Neuron (in vitro differentiated cells): ENCODE measurements at regions not wholly inside any gene's neighbourhood (a gene's known extent, or its start where the extent isn't known, plus 50 kb on each side); places are given as distances from the start of the nearest gene placed in this dataset.
"Not testable (repeated sequence)": the region's sequence is repeated elsewhere in the genome, so short reads cannot be mapped to it uniquely, and the experiment has no call there.

Experiments
- H2AFZ ChIP-seq: one replicate; pipeline ENCODE4 v1.6.1; 2013; ENCODE audit warnings: low read depth, mild to moderate bottlenecking, inconsistent platforms, low read length, moderate library complexity
- H3K27me3 ChIP-seq: one replicate; pipeline ENCODE4 v1.6.1; 2013; ENCODE audit warnings: low read length; ENCODE audit not compliant: insufficient read depth
- H3K36me3 ChIP-seq: one replicate; pipeline ENCODE4 v1.6.1; 2013; ENCODE audit warnings: low read length; ENCODE audit not compliant: insufficient read depth
- H3K4me1 ChIP-seq: one replicate; pipeline ENCODE4 v1.6.1; 2013; ENCODE audit warnings: low read length; ENCODE audit not compliant: insufficient read depth
- H3K4me3 ChIP-seq: 2 replicates; pipeline ENCODE4 v1.5.1; 2013; ENCODE audit warnings: mild to moderate bottlenecking, low read length, moderate library complexity
- H3K9me3 ChIP-seq: one replicate; pipeline ENCODE4 v1.6.1; 2013; ENCODE audit warnings: low read length

- peaks cover 5% of the 10 kb centered on the region for H3K4me1 ChIP-seq
- no peaks in the 10 kb centered on the region for H3K9me3 ChIP-seq
- no peaks in the 10 kb centered on the region for H3K27me3 ChIP-seq
- no peaks in the 10 kb centered on the region for H3K36me3 ChIP-seq
- no peak overlapping the region for H3K4me3 ChIP-seq
- H2AFZ ChIP-seq, result no peak overlapping the region
Observed at GRCh38 chr13:80069374-80069773, 271.6 kb downstream of the SPRY2 start.

- Histone ChIP-seq H2AFZ (no peak overlapping the region), H3K36me3 (no peaks in the 10 kb centered on the region), H3K4me3 (no peak overlapping the region), H3K27me3 (no peaks in the 10 kb centered on the region), H3K4me1 (peaks cover 5% of the 10 kb centered on the region), H3K9me3 (no peaks in the 10 kb centered on the region)
Observed at GRCh38 chr13:80065996-80066395, 274.9 kb downstream of the SPRY2 start.

- H3K27me3 ChIP-seq, H2AFZ ChIP-seq, H3K9me3 ChIP-seq, H3K4me1 ChIP-seq, H3K4me3 ChIP-seq, H3K36me3 ChIP-seq: not testable (repeated sequence)
Observed at GRCh38 chr13:80062416-80062815, 278.5 kb downstream of the SPRY2 start.

GRCh38 chr13:80059789-80060188 is 281.1 kb downstream of the SPRY2 start:
- peaks cover 22% of the 10 kb centered on the region for H3K4me1 ChIP-seq
- H2AFZ ChIP-seq, result no peak overlapping the region
- no peaks in the 10 kb centered on the region for H3K36me3 ChIP-seq
- H3K9me3 ChIP-seq, result peaks cover 2% of the 10 kb centered on the region
- H3K4me3 ChIP-seq, result no peak overlapping the region
- H3K27me3 ChIP-seq, result no peaks in the 10 kb centered on the region

- no peaks in the 10 kb centered on the region for H3K27me3 ChIP-seq
- peaks cover 2% of the 10 kb centered on the region for H3K9me3 ChIP-seq
- H2AFZ ChIP-seq, result no peak overlapping the region
- no peak overlapping the region for H3K4me3 ChIP-seq
- H3K4me1 ChIP-seq, result peaks cover 23% of the 10 kb centered on the region
- H3K36me3 ChIP-seq, result no peaks in the 10 kb centered on the region
Observed at GRCh38 chr13:80058626-80059025, 282.3 kb downstream of the SPRY2 start.

- peak overlapping the region; percentile 4 for H3K4me3 ChIP-seq
- H3K36me3 ChIP-seq, result no peaks in the 10 kb centered on the region
- H3K27me3 ChIP-seq, result no peaks in the 10 kb centered on the region
- H3K9me3 ChIP-seq, result peaks cover 4% of the 10 kb centered on the region
- peak overlapping the region; percentile 14 for H2AFZ ChIP-seq
- peaks cover 23% of the 10 kb centered on the region for H3K4me1 ChIP-seq
Observed at GRCh38 chr13:80055847-80056246, 285.1 kb downstream of the SPRY2 start.

- H2AFZ ChIP-seq, result no peak overlapping the region
- H3K4me3 ChIP-seq, result no peak overlapping the region
- H3K36me3 ChIP-seq, result no peaks in the 10 kb centered on the region
- H3K4me1 ChIP-seq, result peaks cover 23% of the 10 kb centered on the region
- no peaks in the 10 kb centered on the region for H3K27me3 ChIP-seq
- peaks cover 2% of the 10 kb centered on the region for H3K9me3 ChIP-seq
Observed at GRCh38 chr13:80054806-80055205, 286.1 kb downstream of the SPRY2 start.

GRCh38 chr13:80052286-80052685 is 288.6 kb downstream of the SPRY2 start:
- Histone ChIP-seq H3K27me3 (no peaks in the 10 kb centered on the region), H3K4me3 (no peak overlapping the region), H2AFZ (no peak overlapping the region), H3K36me3 (no peaks in the 10 kb centered on the region), H3K9me3 (peaks cover 2% of the 10 kb centered on the region), H3K4me1 (peaks cover 30% of the 10 kb centered on the region)

GRCh38 chr13:80050252-80050651 is 290.7 kb downstream of the SPRY2 start:
- peaks cover 2% of the 10 kb centered on the region for H3K9me3 ChIP-seq
- H3K4me3 ChIP-seq, result no peak overlapping the region
- no peaks in the 10 kb centered on the region for H3K27me3 ChIP-seq
- H3K4me1 ChIP-seq, result peaks cover 13% of the 10 kb centered on the region
- H2AFZ ChIP-seq, result no peak overlapping the region
- no peaks in the 10 kb centered on the region for H3K36me3 ChIP-seq

- H3K9me3 ChIP-seq, result peaks cover 2% of the 10 kb centered on the region
- no peaks in the 10 kb centered on the region for H3K27me3 ChIP-seq
- peaks cover 7% of the 10 kb centered on the region for H3K4me1 ChIP-seq
- no peak overlapping the region for H3K4me3 ChIP-seq
- H2AFZ ChIP-seq, result no peak overlapping the region
- H3K36me3 ChIP-seq, result no peaks in the 10 kb centered on the region
Observed at GRCh38 chr13:80048802-80049201, 292.1 kb downstream of the SPRY2 start.

- Histone ChIP-seq H3K9me3 (peaks cover 2% of the 10 kb centered on the region), H3K4me1 (peaks cover 7% of the 10 kb centered on the region), H2AFZ (no peak overlapping the region), H3K4me3 (no peak overlapping the region), H3K36me3 (no peaks in the 10 kb centered on the region), H3K27me3 (no peaks in the 10 kb centered on the region)
Observed at GRCh38 chr13:80048030-80048429, 292.9 kb downstream of the SPRY2 start.

GRCh38 chr13:80047406-80047805 is 293.5 kb downstream of the SPRY2 start:
- Histone ChIP-seq H3K9me3 (peaks cover 1% of the 10 kb centered on the region), H3K4me1 (peaks cover 7% of the 10 kb centered on the region), H3K4me3 (no peak overlapping the region), H3K27me3 (no peaks in the 10 kb centered on the region), H3K36me3 (no peaks in the 10 kb centered on the region), H2AFZ (no peak overlapping the region)

- Histone ChIP-seq H3K27me3 (no peaks in the 10 kb centered on the region), H3K4me1 (peaks cover 13% of the 10 kb centered on the region), H3K36me3 (no peaks in the 10 kb centered on the region), H2AFZ (peak overlapping the region; percentile 3), H3K9me3 (no peaks in the 10 kb centered on the region), H3K4me3 (no peak overlapping the region)
Observed at GRCh38 chr13:80040981-80041317, 300.0 kb downstream of the SPRY2 start.

- Histone ChIP-seq H3K9me3 (no peaks in the 10 kb centered on the region), H3K4me1 (peaks cover 13% of the 10 kb centered on the region), H3K36me3 (no peaks in the 10 kb centered on the region), H3K4me3 (no peak overlapping the region), H2AFZ (peak overlapping the region; percentile 3), H3K27me3 (no peaks in the 10 kb centered on the region)
Observed at GRCh38 chr13:80040196-80040980, 300.5 kb downstream of the SPRY2 start.
